ENCODE measurements at regions not wholly inside any gene's neighbourhood (a gene's known extent, or its start where the extent isn't known, plus 50 kb on each side); places are given as distances from the start of the nearest gene placed in this dataset.

DNA sequence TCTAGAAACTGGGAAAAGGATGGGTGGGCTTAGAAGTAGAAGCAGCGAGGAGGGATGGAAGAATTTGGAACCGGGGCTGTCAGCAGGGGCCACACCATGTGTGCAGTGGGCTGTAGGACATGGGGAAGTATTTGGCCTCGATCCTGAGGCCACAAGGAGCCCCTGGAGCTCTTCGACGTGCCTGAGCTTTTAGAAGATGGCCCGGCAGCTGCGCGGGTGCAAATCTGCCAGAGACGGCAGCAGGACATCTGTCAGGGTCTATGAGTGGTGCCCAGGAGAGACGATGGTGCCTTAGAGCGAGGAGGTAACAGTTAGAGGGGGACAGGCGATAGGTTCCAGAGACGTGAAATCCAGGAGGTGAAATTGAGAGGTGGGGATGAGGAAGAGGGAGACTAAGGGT, 321.1 kb downstream of the UACA start:
- H3K4me1 Mint-ChIP-seq: peaks cover 0 to 7% of the 10 kb centered on the region in 2 donors
- intact Hi-C loops (cut with micrococcal nuclease): no loop called here
- H3K27ac Mint-ChIP-seq: no peak overlapping the region
- Histone ChIP-seq H3K4me1 (ENCODE audit: control insufficient read depth, insufficient read depth, low read length) (peaks cover under 1% of the 10 kb centered on the region), H3K4me3 (ENCODE audit: low read length) (no peak overlapping the region), H3K36me3 (ENCODE audit: control insufficient read depth, insufficient read depth, low read length) (no peaks in the 10 kb centered on the region), H3K27ac (ENCODE audit: low read length) (no peak overlapping the region), H3K9me3 (ENCODE audit: control insufficient read depth, insufficient read depth, low read length) (no peaks in the 10 kb centered on the region), H3K27me3 (ENCODE audit: control insufficient read depth, insufficient read depth, low read length) (no peaks in the 10 kb centered on the region)
- no peak overlapping the region for H3K4me3 Mint-ChIP-seq
- H3K27me3 Mint-ChIP-seq (ENCODE audit: low read depth in 2 of 2): peaks cover 45 to 70% of the 10 kb centered on the region in 2 donors
- no peaks in the 10 kb centered on the region for H3K9me3 Mint-ChIP-seq
- TF ChIP-seq, protein P1, sequence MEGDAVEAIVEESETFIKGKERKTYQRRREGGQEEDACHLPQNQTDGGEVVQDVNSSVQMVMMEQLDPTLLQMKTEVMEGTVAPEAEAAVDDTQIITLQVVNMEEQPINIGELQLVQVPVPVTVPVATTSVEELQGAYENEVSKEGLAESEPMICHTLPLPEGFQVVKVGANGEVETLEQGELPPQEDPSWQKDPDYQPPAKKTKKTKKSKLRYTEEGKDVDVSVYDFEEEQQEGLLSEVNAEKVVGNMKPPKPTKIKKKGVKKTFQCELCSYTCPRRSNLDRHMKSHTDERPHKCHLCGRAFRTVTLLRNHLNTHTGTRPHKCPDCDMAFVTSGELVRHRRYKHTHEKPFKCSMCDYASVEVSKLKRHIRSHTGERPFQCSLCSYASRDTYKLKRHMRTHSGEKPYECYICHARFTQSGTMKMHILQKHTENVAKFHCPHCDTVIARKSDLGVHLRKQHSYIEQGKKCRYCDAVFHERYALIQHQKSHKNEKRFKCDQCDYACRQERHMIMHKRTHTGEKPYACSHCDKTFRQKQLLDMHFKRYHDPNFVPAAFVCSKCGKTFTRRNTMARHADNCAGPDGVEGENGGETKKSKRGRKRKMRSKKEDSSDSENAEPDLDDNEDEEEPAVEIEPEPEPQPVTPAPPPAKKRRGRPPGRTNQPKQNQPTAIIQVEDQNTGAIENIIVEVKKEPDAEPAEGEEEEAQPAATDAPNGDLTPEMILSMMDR (IDR thresholded peaks at IDR 0.05): no peak
- no peak for ATAC-seq
- WGBS (ENCODE audit: insufficient coverage): 92% methylated on average over 13 of the region's 13 CpGs
- peak in 1 of 2 donors; percentile 4 for DNase-seq
- no peaks in the 10 kb centered on the region for H3K36me3 Mint-ChIP-seq

DNA sequence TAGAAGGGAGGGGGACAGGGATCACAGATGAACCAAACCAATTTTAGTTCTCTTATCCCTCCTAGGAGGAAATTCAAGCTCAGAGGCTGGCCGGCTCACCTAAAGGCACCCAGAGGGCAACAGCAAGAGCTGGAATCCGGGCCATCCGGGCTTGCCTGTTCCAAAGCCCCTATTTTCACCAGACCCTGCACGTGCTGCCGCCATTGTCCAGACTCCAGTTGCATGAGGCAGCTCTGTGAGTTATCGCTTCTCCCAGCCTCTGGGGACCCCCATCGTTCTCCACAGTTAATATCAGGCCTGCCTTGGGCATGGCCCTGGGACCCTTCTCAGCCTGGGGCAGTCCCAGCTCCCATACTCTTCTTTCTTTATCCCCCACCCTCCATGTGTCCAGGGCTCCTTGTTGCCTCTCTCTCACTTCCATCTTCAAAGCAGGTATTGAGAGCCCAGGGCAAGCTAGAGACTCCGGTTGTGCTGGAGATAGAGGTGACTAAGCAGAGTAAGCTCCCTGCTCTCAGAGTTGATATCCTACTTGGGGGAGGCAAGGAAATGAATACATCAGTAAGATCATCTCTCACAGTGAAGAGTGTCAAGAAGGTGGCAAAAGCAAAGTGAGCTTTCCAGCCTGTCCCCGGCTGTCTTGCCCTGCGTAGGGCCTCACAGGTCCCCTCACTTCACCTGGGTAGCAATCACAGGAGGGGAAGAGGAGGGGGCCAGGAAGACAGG, 322.8 kb downstream of the UACA start:
- H3K27me3 ChIP-seq (ENCODE audit: control insufficient read depth, insufficient read depth, low read length): no peaks in the 10 kb centered on the region
- DNase-seq (peak in 1 of 2 donors; percentile 8), ATAC-seq (no peak)
- no peak overlapping the region for H3K4me3 Mint-ChIP-seq
- 90% methylated on average over 10 of the region's 10 CpGs for WGBS (ENCODE audit: insufficient coverage)
- H3K9me3 Mint-ChIP-seq: no peaks in the 10 kb centered on the region
- no peak overlapping the region for H3K27ac Mint-ChIP-seq
- no peak overlapping the region for H3K27ac ChIP-seq (ENCODE audit: low read length)
- no peaks in the 10 kb centered on the region for H3K4me1 ChIP-seq (ENCODE audit: control insufficient read depth, insufficient read depth, low read length)
- H3K9me3 ChIP-seq (ENCODE audit: control insufficient read depth, insufficient read depth, low read length): no peaks in the 10 kb centered on the region
- H3K4me3 ChIP-seq (ENCODE audit: low read length): no peak overlapping the region
- TF ChIP-seq, protein P1 (IDR thresholded peaks at IDR 0.05): no peak
- H3K36me3 ChIP-seq (ENCODE audit: control insufficient read depth, insufficient read depth, low read length): no peaks in the 10 kb centered on the region
- H3K4me1 Mint-ChIP-seq: peaks cover 0 to 5% of the 10 kb centered on the region in 2 donors
- intact Hi-C loops (cut with micrococcal nuclease): no loop called here
- H3K27me3 Mint-ChIP-seq (ENCODE audit: low read depth in 2 of 2): peaks cover 40 to 57% of the 10 kb centered on the region in 2 donors
- no peaks in the 10 kb centered on the region for H3K36me3 Mint-ChIP-seq

DNA sequence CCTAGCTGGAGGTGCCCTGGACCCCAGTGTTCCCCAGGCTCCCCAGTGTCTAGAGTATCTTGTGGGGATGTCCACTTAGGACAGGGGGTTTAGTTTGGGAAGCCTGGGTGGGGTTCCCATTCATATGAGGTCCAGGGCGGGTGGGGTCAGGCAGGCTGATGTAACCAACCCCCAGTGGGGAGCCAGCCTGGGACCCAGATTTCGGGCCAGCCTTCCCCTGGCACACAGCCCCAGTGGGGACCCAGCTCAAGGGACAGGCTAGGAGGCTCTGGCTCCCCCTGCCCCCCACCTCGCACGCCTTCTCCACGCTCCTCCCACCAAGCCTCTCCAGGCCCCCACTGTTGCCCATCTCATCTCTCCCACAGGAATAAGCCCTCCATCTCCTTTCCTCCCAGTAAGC, 323.5 kb downstream of the UACA start:
- Mint-ChIP-seq H3K36me3 (no peaks in the 10 kb centered on the region), H3K4me3 (no peak overlapping the region), H3K9me3 (no peaks in the 10 kb centered on the region), H3K4me1 (peaks cover 0 to 7% of the 10 kb centered on the region in 2 donors), H3K27ac (no peak overlapping the region), H3K27me3 (ENCODE audit: low read depth in 2 of 2) (peaks cover 41 to 57% of the 10 kb centered on the region in 2 donors)
- Histone ChIP-seq H3K9me3 (ENCODE audit: control insufficient read depth, insufficient read depth, low read length) (no peaks in the 10 kb centered on the region), H3K4me1 (ENCODE audit: control insufficient read depth, insufficient read depth, low read length) (no peaks in the 10 kb centered on the region), H3K4me3 (ENCODE audit: low read length) (no peak overlapping the region), H3K27ac (ENCODE audit: low read length) (no peak overlapping the region), H3K27me3 (ENCODE audit: control insufficient read depth, insufficient read depth, low read length) (no peaks in the 10 kb centered on the region), H3K36me3 (ENCODE audit: control insufficient read depth, insufficient read depth, low read length) (no peaks in the 10 kb centered on the region)
- ATAC-seq (no peak), DNase-seq (no peak)
- intact Hi-C loops (cut with micrococcal nuclease): no loop called here
- TF ChIP-seq, protein P1 (IDR thresholded peaks at IDR 0.05): no peak
- WGBS (ENCODE audit: insufficient coverage): 96% methylated on average over 5 of the region's 5 CpGs
